ENCODE measurements at regions not wholly inside any gene's neighbourhood (a gene's known extent, or its start where the extent isn't known, plus 50 kb on each side); places are given as distances from the start of the nearest gene placed in this dataset.

- ChIA-PET CTCF (no interaction called here), POLR2A (no interaction called here)
- Histone ChIP-seq H3K4me3 (ENCODE audit: control insufficient read depth in 1 of 2, extremely low read depth in 1 of 2, low read length in 1 of 2) (no peak overlapping the region), H3K4me1 (ENCODE audit: control insufficient read depth in 1 of 2, extremely low read depth in 1 of 2, insufficient read depth in 2 of 2, low read length in 2 of 2) (no peaks in the 10 kb centered on the region), H3K27me3 (replicated peaks in 1 of 2; ENCODE audit: control insufficient read depth in 2 of 2, extremely low read depth in 1 of 2, insufficient read depth in 2 of 2, low read length in 1 of 2) (no peaks in the 10 kb centered on the region), H3K9me3 (no peaks in the 10 kb centered on the region), H3K27ac (ENCODE audit: low read length) (no peak overlapping the region), H3K36me3 (ENCODE audit: control insufficient read depth in 2 of 2, extremely low read depth in 1 of 2, insufficient read depth in 1 of 2, low read length in 1 of 2) (no peaks in the 10 kb centered on the region)
- Mint-ChIP-seq H3K9me3 (no peaks in the 10 kb centered on the region), H3K4me3 (no peak overlapping the region), H3K36me3 (no peaks in the 10 kb centered on the region), H3K4me1 (no peaks in the 10 kb centered on the region), H3K27me3 (peaks cover 4 to 6% of the 10 kb centered on the region in 2 donors), H3K27ac (no peak overlapping the region)
- DNase-seq (no peak), ATAC-seq (replicated peaks in 1 of 4) (no peak)
These were observed 129.9 kb upstream of the COL1A2 start for GRCh38 chr7:94264756-94265155.

- no peaks in the 10 kb centered on the region for H3K36me3 ChIP-seq (ENCODE audit: control insufficient read depth in 2 of 2, extremely low read depth in 1 of 2, insufficient read depth in 1 of 2, low read length in 1 of 2)
These were observed 129.2 kb upstream of the COL1A2 start for GRCh38 chr7:94265456-94265855.

DNA sequence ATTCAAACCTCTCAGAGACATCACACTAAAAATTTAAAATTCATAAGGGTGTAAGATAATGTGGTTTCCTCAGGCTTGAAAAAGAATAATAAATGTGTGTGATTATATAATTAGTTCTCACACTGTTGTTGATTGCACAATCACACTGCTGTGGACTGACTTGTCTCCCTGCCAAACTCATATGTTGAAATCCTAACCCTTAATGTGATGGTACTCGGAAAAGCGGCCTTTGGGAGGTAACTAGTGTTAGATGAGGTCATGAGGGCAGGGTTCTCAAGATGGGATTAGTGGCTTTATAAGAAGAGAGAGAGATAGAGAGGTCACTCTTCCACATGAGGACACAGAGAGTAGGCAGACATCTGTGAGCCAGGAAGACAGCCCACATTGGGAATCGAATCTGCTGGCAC, 128.5 kb upstream of the COL1A2 start:
- ChIA-PET POLR2A (no interaction called here), CTCF (no interaction called here)
- Mint-ChIP-seq H3K27ac (no peak overlapping the region), H3K4me1 (no peaks in the 10 kb centered on the region), H3K27me3 (peaks cover 5 to 7% of the 10 kb centered on the region in 2 donors), H3K9me3 (no peaks in the 10 kb centered on the region), H3K4me3 (no peak overlapping the region), H3K36me3 (no peaks in the 10 kb centered on the region)
- H3K4me3 ChIP-seq (ENCODE audit: control insufficient read depth in 1 of 2, extremely low read depth in 1 of 2, low read length in 1 of 2): no peak overlapping the region
- WGBS (ENCODE audit: insufficient coverage): 80% methylated on average over 1 of the region's 3 CpGs
- no peaks in the 10 kb centered on the region for H3K4me1 ChIP-seq (ENCODE audit: control insufficient read depth in 1 of 2, extremely low read depth in 1 of 2, insufficient read depth in 2 of 2, low read length in 2 of 2)
- no peaks in the 10 kb centered on the region for H3K9me3 ChIP-seq
- no peak overlapping the region for H3K27ac ChIP-seq (ENCODE audit: low read length)
- DNase-seq: no peak
- no peaks in the 10 kb centered on the region for H3K36me3 ChIP-seq (ENCODE audit: control insufficient read depth in 2 of 2, extremely low read depth in 1 of 2, insufficient read depth in 1 of 2, low read length in 1 of 2)
- no peaks in the 10 kb centered on the region for H3K27me3 ChIP-seq (replicated peaks in 1 of 2; ENCODE audit: control insufficient read depth in 2 of 2, extremely low read depth in 1 of 2, insufficient read depth in 2 of 2, low read length in 1 of 2)
- no peak for ATAC-seq (replicated peaks in 1 of 4)

More at GRCh38 chr7:94265456-94265855, 129.2 kb upstream of the COL1A2 start:
- Mint-ChIP-seq H3K27me3 (peaks cover 4 to 6% of the 10 kb centered on the region in 2 donors), H3K36me3 (no peaks in the 10 kb centered on the region), H3K9me3 (no peaks in the 10 kb centered on the region), H3K27ac (no peak overlapping the region), H3K4me1 (no peaks in the 10 kb centered on the region), H3K4me3 (no peak overlapping the region)
- POLR2A ChIA-PET: no interaction called here
- no peak overlapping the region for H3K27ac ChIP-seq (ENCODE audit: low read length)
- no peaks in the 10 kb centered on the region for H3K4me1 ChIP-seq (ENCODE audit: control insufficient read depth in 1 of 2, extremely low read depth in 1 of 2, insufficient read depth in 2 of 2, low read length in 2 of 2)
- CTCF ChIA-PET: no interaction called here
- H3K27me3 ChIP-seq (replicated peaks in 1 of 2; ENCODE audit: control insufficient read depth in 2 of 2, extremely low read depth in 1 of 2, insufficient read depth in 2 of 2, low read length in 1 of 2): no peaks in the 10 kb centered on the region
- WGBS (ENCODE audit: insufficient coverage): no CpG with 5 or more reads among the region's 2 CpGs
- H3K9me3 ChIP-seq: no peaks in the 10 kb centered on the region
- no peak overlapping the region for H3K4me3 ChIP-seq (ENCODE audit: control insufficient read depth in 1 of 2, extremely low read depth in 1 of 2, low read length in 1 of 2)
- DNase-seq (no peak), ATAC-seq (replicated peaks in 1 of 4) (no peak)

DNA sequence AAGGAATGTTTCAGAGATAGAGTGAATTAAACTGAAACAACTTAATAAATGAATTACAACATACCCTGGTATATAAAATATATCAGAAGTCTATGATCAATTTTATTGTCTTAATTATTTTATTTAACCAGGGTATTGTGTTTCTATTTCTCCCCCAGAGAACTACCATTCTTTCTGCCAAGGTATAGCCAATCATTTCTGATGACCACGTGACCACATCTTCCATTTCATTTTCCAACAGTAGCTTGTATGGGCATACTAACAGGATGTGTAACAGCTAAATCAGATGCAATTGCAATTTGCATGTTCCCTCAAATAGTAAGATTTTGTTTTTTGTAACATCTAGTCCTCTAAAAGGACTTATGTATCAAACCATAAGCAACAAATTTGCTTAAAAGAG, 123.9 kb upstream of the COL1A2 start:
- no peaks in the 10 kb centered on the region for H3K36me3 ChIP-seq (ENCODE audit: control insufficient read depth in 2 of 2, extremely low read depth in 1 of 2, insufficient read depth in 1 of 2, low read length in 1 of 2)
- no peak overlapping the region for H3K27ac ChIP-seq (ENCODE audit: low read length)
- H3K27me3 ChIP-seq (replicated peaks in 1 of 2; ENCODE audit: control insufficient read depth in 2 of 2, extremely low read depth in 1 of 2, insufficient read depth in 2 of 2, low read length in 1 of 2): no peaks in the 10 kb centered on the region
- no peak overlapping the region for H3K4me3 ChIP-seq (ENCODE audit: control insufficient read depth in 1 of 2, extremely low read depth in 1 of 2, low read length in 1 of 2)
- no peaks in the 10 kb centered on the region for H3K9me3 ChIP-seq
- POLR2A ChIA-PET: no interaction called here
- no CpG with 5 or more reads among the region's 1 CpG for WGBS (ENCODE audit: insufficient coverage)
- peaks cover 0 to 11% of the 10 kb centered on the region in 2 donors for H3K27me3 Mint-ChIP-seq
- CTCF ChIA-PET: no interaction called here
- peaks cover 0 to 4% of the 10 kb centered on the region in 2 experiments for H3K4me1 ChIP-seq (ENCODE audit: control insufficient read depth in 1 of 2, extremely low read depth in 1 of 2, insufficient read depth in 2 of 2, low read length in 2 of 2)
- H3K4me1 Mint-ChIP-seq: no peaks in the 10 kb centered on the region
- ATAC-seq (replicated peaks in 1 of 4) (no peak), DNase-seq (no peak)
- no peak overlapping the region for H3K27ac Mint-ChIP-seq
- H3K36me3 Mint-ChIP-seq: no peaks in the 10 kb centered on the region
- H3K9me3 Mint-ChIP-seq: no peaks in the 10 kb centered on the region
- no peak overlapping the region for H3K4me3 Mint-ChIP-seq

- 100% methylated on average over 1 of the region's 1 CpG for WGBS (ENCODE audit: insufficient coverage)
- no peak overlapping the region for H3K4me3 Mint-ChIP-seq
- ChIA-PET POLR2A (no interaction called here), CTCF (no interaction called here)
- H3K4me1 Mint-ChIP-seq: no peaks in the 10 kb centered on the region
- no peaks in the 10 kb centered on the region for H3K36me3 Mint-ChIP-seq
- H3K9me3 Mint-ChIP-seq: no peaks in the 10 kb centered on the region
- Histone ChIP-seq H3K27me3 (replicated peaks in 1 of 2; ENCODE audit: control insufficient read depth in 2 of 2, extremely low read depth in 1 of 2, insufficient read depth in 2 of 2, low read length in 1 of 2) (no peaks in the 10 kb centered on the region), H3K4me1 (ENCODE audit: control insufficient read depth in 1 of 2, extremely low read depth in 1 of 2, insufficient read depth in 2 of 2, low read length in 2 of 2) (peaks cover 0 to 4% of the 10 kb centered on the region in 2 experiments), H3K4me3 (ENCODE audit: control insufficient read depth in 1 of 2, extremely low read depth in 1 of 2, low read length in 1 of 2) (no peak overlapping the region), H3K27ac (ENCODE audit: low read length) (no peak overlapping the region), H3K36me3 (ENCODE audit: control insufficient read depth in 2 of 2, extremely low read depth in 1 of 2, insufficient read depth in 1 of 2, low read length in 1 of 2) (no peaks in the 10 kb centered on the region), H3K9me3 (no peaks in the 10 kb centered on the region)
- peaks cover 0 to 7% of the 10 kb centered on the region in 2 donors for H3K27me3 Mint-ChIP-seq
- DNase-seq (no peak), ATAC-seq (replicated peaks in 1 of 4) (no peak)
- no peak overlapping the region for H3K27ac Mint-ChIP-seq
These were observed 121.7 kb upstream of the COL1A2 start for GRCh38 chr7:94272821-94273583.

DNA sequence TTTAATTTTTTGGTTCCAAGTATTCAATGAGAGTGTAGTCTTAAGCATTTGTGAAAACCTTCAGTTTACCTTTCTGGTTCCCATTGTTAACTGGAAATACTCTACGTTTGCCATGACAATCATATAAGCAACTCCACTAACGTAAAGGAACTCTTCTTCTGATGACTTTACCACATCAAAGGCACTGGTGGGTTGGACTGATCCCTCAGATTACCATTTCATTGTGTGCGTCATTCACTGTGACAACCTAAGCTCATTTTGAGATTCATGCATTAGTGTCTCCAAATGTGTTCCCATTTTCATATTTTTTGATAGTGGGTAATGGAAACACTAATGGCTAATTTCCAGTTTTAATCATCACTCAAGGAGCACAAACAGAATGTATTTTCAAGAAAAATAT, 119.9 kb upstream of the COL1A2 start:
- ATAC-seq (replicated peaks in 1 of 4) (peak in 1 of 4 experiments; percentile 36), DNase-seq (peak in 1 of 35 experiments; percentile 1)
- WGBS (ENCODE audit: insufficient coverage): 0% methylated on average over 2 of the region's 3 CpGs
- Histone ChIP-seq H3K27me3 (replicated peaks in 1 of 2; ENCODE audit: control insufficient read depth in 2 of 2, extremely low read depth in 1 of 2, insufficient read depth in 2 of 2, low read length in 1 of 2) (no peaks in the 10 kb centered on the region), H3K4me1 (ENCODE audit: control insufficient read depth in 1 of 2, extremely low read depth in 1 of 2, insufficient read depth in 2 of 2, low read length in 2 of 2) (peaks cover 0 to 4% of the 10 kb centered on the region in 2 experiments), H3K36me3 (ENCODE audit: control insufficient read depth in 2 of 2, extremely low read depth in 1 of 2, insufficient read depth in 1 of 2, low read length in 1 of 2) (no peaks in the 10 kb centered on the region), H3K4me3 (ENCODE audit: control insufficient read depth in 1 of 2, extremely low read depth in 1 of 2, low read length in 1 of 2) (no peak overlapping the region), H3K9me3 (no peaks in the 10 kb centered on the region), H3K27ac (ENCODE audit: low read length) (no peak overlapping the region)
- Mint-ChIP-seq H3K27ac (no peak overlapping the region), H3K4me3 (no peak overlapping the region), H3K36me3 (no peaks in the 10 kb centered on the region), H3K27me3 (peaks cover 0 to 7% of the 10 kb centered on the region in 2 donors), H3K9me3 (no peaks in the 10 kb centered on the region), H3K4me1 (no peaks in the 10 kb centered on the region)
- ChIA-PET CTCF (no interaction called here), POLR2A (no interaction called here)

DNA sequence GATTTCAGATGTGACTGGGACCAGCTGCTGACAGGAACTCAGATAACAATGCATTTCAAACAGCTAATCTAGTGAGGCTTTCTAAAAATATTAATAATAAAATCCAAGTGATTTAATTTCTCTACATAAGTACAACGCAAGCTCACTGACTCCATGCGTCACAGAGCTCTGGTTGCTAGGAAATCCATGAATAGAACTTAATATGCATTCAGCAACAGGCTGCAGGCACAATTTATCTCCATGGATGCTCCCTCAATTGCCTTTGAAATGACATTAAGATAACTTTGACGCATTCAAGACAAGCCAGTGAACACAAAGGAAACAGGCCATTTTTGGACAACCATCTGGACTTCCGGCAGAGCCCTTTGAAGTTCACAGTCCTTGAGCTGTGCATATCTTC, 118.7 kb upstream of the COL1A2 start:
- Mint-ChIP-seq H3K27me3 (peaks cover 0 to 4% of the 10 kb centered on the region in 2 donors), H3K4me3 (no peak overlapping the region), H3K9me3 (no peaks in the 10 kb centered on the region), H3K27ac (no peak overlapping the region), H3K36me3 (no peaks in the 10 kb centered on the region), H3K4me1 (no peaks in the 10 kb centered on the region)
- H3K4me3 ChIP-seq (ENCODE audit: control insufficient read depth in 1 of 2, extremely low read depth in 1 of 2, low read length in 1 of 2): no peak overlapping the region
- H3K4me1 ChIP-seq (ENCODE audit: control insufficient read depth in 1 of 2, extremely low read depth in 1 of 2, insufficient read depth in 2 of 2, low read length in 2 of 2): peaks cover 0 to 4% of the 10 kb centered on the region in 2 experiments
- ChIA-PET CTCF (no interaction called here), POLR2A (no interaction called here)
- 90% methylated on average over 4 of the region's 4 CpGs for WGBS (ENCODE audit: insufficient coverage)
- no peaks in the 10 kb centered on the region for H3K36me3 ChIP-seq (ENCODE audit: control insufficient read depth in 2 of 2, extremely low read depth in 1 of 2, insufficient read depth in 1 of 2, low read length in 1 of 2)
- DNase-seq (no peak), ATAC-seq (replicated peaks in 1 of 4) (no peak)
- H3K27me3 ChIP-seq (replicated peaks in 1 of 2; ENCODE audit: control insufficient read depth in 2 of 2, extremely low read depth in 1 of 2, insufficient read depth in 2 of 2, low read length in 1 of 2): no peaks in the 10 kb centered on the region
- H3K27ac ChIP-seq (ENCODE audit: low read length): no peak overlapping the region
- no peaks in the 10 kb centered on the region for H3K9me3 ChIP-seq
